Parathyroid adenoma (tissue), 2 donors: ENCODE measurements at regions not wholly inside any gene's neighbourhood (a gene's known extent, or its start where the extent isn't known, plus 50 kb on each side); places are given as distances from the start of the nearest gene placed in this dataset.

Experiments
- H2AFZ ChIP-seq: fragments of 300-600 bp; sonication (generic); one replicate; pipeline ENCODE4 v1.7.0; 2017; ENCODE audit warnings: antibody characterized with exemption, mild to moderate bottlenecking
- H3K27ac ChIP-seq: fragments of 300-600 bp; sonication (generic); one replicate; pipeline ENCODE4 v1.7.0; 2017
- H3K27me3 ChIP-seq: fragments of 300-600 bp; sonication (generic); one replicate; pipeline ENCODE4 v1.7.0; 2017; ENCODE audit warnings: low read length; ENCODE audit not compliant: control insufficient read depth, insufficient read depth
- H3K36me3 ChIP-seq: fragments of 300-600 bp; sonication (generic); one replicate; pipeline ENCODE4 v1.7.0; 2017; ENCODE audit warnings: low read length; ENCODE audit not compliant: control insufficient read depth, insufficient read depth
- H3K4me1 ChIP-seq: fragments of 300-600 bp; sonication (generic); one replicate; pipeline ENCODE4 v1.7.0; 2017; ENCODE audit warnings: control low read depth
- H3K4me2 ChIP-seq: fragments of 300-600 bp; sonication (generic); one replicate; pipeline ENCODE4 v1.7.0; 2017; ENCODE audit warnings: low read length
- H3K4me3 ChIP-seq: fragments of 300-600 bp; sonication (generic); one replicate; pipeline ENCODE4 v1.7.0; 2017; ENCODE audit warnings: low read depth, low read length
- H3K79me2 ChIP-seq: fragments of 300-600 bp; sonication (generic); one replicate; pipeline ENCODE4 v1.7.0; 2017; ENCODE audit warnings: control low read depth
- H3K9ac ChIP-seq: fragments of 300-600 bp; sonication (generic); one replicate; pipeline ENCODE4 v1.7.0; 2017; ENCODE audit warnings: mild to moderate bottlenecking
- H3K9me3 ChIP-seq: fragments of 300-600 bp; sonication (generic); one replicate; pipeline ENCODE4 v1.7.0; 2017; ENCODE audit warnings: low read length; ENCODE audit not compliant: control insufficient read depth
- TF ChIP-seq, protein P1 (sequence below): fragments of 300-600 bp; sonication (generic); IDR thresholded peaks from one replicate; pipeline ENCODE4 v1.7.0; 2017; ENCODE audit warnings: antibody characterized with exemption, mild to moderate bottlenecking
- donor health status: primary hyperparathyroidism.

DNA sequence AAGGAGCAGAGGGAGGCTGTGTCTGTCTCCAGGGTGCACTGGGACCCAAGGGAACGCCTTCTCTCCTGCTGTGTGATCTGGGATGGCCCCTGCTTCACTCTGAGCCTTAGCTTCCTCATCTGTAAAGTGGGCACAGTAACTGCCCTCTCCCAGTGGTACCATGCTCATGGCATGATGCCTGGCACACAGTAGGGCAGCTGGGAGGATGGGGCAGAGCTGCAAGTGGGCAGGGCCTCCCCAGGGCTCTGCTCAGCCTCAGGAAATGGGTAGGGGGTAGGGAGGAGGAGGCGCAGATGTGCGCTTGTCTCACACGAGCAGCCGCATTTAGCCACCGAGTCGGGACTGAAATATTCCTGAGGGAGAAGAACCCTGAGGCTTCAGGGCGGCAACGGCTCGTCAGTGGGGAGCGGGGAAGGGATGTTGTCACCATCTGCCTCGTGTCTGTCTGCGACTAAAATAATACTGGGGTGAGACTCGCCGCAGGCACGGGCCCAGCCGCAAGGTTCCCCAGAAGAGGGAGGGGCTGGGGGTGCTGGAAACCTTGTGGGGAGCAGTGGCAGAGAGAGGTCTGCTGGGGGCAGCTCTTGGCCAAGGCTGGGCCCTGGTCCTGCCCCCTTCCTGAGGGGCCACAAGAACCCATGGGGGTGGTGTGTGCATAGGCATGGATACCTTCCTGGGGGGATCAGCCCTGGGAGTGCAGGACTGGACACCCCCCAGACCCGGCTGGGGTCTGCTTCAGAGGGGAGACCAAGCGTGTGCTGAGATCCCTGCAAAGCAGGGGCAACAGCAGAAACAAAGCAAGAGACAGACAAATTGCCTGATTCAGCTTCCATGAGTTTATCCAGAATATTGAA lies 55.2 kb upstream of the PSD2 start:
- no peaks in the 10 kb centered on the region for H3K9me3 ChIP-seq
- H3K4me2 ChIP-seq = no peak overlapping the region
- no peaks in the 10 kb centered on the region for H3K4me1 ChIP-seq
- no peaks in the 10 kb centered on the region for H3K79me2 ChIP-seq
- H3K27ac ChIP-seq = no peak overlapping the region
- H3K36me3 ChIP-seq = no peaks in the 10 kb centered on the region
- no peak overlapping the region for H3K9ac ChIP-seq
- no peak overlapping the region for H3K4me3 ChIP-seq
- H2AFZ ChIP-seq = no peak overlapping the region
- no peaks in the 10 kb centered on the region for H3K27me3 ChIP-seq
- TF ChIP-seq, protein P1, sequence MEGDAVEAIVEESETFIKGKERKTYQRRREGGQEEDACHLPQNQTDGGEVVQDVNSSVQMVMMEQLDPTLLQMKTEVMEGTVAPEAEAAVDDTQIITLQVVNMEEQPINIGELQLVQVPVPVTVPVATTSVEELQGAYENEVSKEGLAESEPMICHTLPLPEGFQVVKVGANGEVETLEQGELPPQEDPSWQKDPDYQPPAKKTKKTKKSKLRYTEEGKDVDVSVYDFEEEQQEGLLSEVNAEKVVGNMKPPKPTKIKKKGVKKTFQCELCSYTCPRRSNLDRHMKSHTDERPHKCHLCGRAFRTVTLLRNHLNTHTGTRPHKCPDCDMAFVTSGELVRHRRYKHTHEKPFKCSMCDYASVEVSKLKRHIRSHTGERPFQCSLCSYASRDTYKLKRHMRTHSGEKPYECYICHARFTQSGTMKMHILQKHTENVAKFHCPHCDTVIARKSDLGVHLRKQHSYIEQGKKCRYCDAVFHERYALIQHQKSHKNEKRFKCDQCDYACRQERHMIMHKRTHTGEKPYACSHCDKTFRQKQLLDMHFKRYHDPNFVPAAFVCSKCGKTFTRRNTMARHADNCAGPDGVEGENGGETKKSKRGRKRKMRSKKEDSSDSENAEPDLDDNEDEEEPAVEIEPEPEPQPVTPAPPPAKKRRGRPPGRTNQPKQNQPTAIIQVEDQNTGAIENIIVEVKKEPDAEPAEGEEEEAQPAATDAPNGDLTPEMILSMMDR = no peak

- Histone ChIP-seq H3K4me1 (no peaks in the 10 kb centered on the region), H3K27ac (no peak overlapping the region), H3K27me3 (no peaks in the 10 kb centered on the region), H3K4me3 (no peak overlapping the region), H3K9me3 (no peaks in the 10 kb centered on the region), H2AFZ (no peak overlapping the region), H3K36me3 (no peaks in the 10 kb centered on the region), H3K4me2 (no peak overlapping the region), H3K79me2 (no peaks in the 10 kb centered on the region), H3K9ac (no peak overlapping the region)
- TF ChIP-seq, protein P1 = no peak
Measured at GRCh38 chr5:139740992-139741672, 54.5 kb upstream of the PSD2 start.

GRCh38 chr5:139741823-139742172 lies 53.8 kb upstream of the PSD2 start:
- no peak overlapping the region for H3K27ac ChIP-seq
- H3K4me1 ChIP-seq = peaks cover 4% of the 10 kb centered on the region
- H3K4me2 ChIP-seq = no peak overlapping the region
- TF ChIP-seq, protein P1 = no peak
- H3K27me3 ChIP-seq = no peaks in the 10 kb centered on the region
- H2AFZ ChIP-seq = no peak overlapping the region
- H3K4me3 ChIP-seq = no peak overlapping the region
- no peaks in the 10 kb centered on the region for H3K36me3 ChIP-seq
- no peaks in the 10 kb centered on the region for H3K79me2 ChIP-seq
- no peak overlapping the region for H3K9ac ChIP-seq
- no peaks in the 10 kb centered on the region for H3K9me3 ChIP-seq

DNA sequence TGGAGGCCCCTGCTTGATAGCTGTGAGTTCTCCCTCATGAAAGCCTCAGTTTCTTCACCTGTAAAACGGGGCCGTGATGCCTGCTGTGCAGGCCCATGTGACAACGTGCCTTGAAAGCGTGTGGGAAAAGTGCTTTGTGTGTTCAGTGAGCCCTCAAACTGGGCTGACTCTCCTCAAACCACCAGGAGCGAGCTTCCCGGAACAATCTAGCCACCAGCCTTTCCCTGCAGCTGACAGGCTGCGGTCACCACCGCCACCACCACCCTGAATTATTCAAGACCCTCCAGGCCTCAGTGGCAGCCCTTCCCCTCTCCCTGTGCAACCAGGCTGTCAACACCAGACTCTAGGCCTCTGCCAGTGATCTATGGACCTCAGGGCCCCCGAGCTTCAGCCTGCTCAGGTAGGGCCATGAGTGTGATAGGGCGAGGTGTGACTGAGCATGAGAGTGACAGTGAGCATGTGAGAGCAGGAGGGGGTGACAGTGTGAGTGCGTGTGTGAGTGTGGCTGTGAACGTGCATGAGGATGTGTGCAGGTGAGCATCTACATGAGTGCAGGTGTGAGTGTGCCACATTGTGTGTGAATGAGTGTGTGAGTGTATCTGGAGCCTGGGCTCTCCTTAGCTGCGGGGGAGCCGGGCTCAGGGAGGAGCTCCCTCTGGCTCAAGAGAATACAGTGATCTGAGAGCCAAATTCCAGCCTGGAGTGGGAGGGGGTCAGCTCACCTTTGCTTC lies 53.3 kb upstream of the PSD2 start:
- Histone ChIP-seq H3K4me2 (no peak overlapping the region), H3K36me3 (no peaks in the 10 kb centered on the region), H3K9me3 (no peaks in the 10 kb centered on the region), H2AFZ (no peak overlapping the region), H3K27me3 (no peaks in the 10 kb centered on the region), H3K4me3 (no peak overlapping the region), H3K4me1 (peaks cover 8% of the 10 kb centered on the region), H3K27ac (no peak overlapping the region), H3K79me2 (no peaks in the 10 kb centered on the region), H3K9ac (no peak overlapping the region)
- TF ChIP-seq, protein P1 = no peak
